ENCODE measurements at regions not wholly inside any gene's neighbourhood (a gene's known extent, or its start where the extent isn't known, plus 50 kb on each side); places are given as distances from the start of the nearest gene placed in this dataset.

DNA sequence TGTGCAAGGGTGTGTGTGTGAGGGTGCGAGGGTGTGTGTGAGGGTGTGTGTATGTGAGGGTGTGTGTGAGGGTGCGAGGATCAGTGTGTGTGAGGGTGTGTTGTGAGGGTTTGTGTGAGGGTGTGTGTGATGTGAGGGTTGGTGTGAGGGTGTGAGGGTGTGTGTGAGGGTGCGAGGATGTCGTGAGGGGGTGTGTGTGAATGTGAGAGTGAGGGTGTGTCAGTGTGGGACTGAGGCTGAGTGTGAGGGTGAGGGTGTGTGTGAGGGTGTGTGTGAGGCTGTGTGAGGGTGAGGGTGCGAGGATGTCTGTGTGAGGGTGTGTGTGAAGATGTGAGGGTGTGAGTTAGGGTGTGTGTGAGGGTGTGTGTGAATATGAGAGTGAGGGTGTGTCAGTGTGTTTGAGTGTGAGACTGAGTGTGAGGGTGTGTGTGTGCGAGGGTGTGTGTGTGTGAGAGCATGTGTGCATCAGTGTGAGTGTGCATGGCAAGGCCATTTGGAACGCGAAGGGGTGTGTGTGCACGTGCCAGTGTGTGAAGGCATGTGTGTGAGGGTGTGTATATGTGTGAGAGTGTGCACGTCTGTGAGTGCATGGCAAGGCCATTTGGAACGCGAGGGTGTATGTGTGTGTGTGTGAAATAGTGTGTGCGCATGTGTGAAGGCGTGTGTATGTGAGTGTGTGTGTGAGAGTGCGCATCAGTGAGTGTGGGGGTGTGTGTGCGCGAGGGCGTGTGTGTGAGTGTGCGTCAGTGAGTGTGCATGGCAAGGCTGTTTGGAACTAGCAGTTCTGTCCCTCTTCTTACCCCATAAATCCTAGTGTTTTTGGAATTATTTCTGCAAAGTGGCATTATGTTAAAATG, 69.8 kb downstream of the RGS12 start:
- no peak for TF ChIP-seq RAD21 (conservative IDR thresholded peaks at IDR 0.05)
- TF ChIP-seq, protein P1, sequence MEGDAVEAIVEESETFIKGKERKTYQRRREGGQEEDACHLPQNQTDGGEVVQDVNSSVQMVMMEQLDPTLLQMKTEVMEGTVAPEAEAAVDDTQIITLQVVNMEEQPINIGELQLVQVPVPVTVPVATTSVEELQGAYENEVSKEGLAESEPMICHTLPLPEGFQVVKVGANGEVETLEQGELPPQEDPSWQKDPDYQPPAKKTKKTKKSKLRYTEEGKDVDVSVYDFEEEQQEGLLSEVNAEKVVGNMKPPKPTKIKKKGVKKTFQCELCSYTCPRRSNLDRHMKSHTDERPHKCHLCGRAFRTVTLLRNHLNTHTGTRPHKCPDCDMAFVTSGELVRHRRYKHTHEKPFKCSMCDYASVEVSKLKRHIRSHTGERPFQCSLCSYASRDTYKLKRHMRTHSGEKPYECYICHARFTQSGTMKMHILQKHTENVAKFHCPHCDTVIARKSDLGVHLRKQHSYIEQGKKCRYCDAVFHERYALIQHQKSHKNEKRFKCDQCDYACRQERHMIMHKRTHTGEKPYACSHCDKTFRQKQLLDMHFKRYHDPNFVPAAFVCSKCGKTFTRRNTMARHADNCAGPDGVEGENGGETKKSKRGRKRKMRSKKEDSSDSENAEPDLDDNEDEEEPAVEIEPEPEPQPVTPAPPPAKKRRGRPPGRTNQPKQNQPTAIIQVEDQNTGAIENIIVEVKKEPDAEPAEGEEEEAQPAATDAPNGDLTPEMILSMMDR (IDR thresholded peaks at IDR 0.05; ENCODE audit: poor library complexity, severe bottlenecking): no peak
- no peak for TF ChIP-seq EP300 (conservative IDR thresholded peaks at IDR 0.05; ENCODE audit: poor library complexity, severe bottlenecking)
- TF ChIP-seq POLR2AphosphoS5 (IDR thresholded peaks at IDR 0.05): no peak
- TF ChIP-seq, protein P2, sequence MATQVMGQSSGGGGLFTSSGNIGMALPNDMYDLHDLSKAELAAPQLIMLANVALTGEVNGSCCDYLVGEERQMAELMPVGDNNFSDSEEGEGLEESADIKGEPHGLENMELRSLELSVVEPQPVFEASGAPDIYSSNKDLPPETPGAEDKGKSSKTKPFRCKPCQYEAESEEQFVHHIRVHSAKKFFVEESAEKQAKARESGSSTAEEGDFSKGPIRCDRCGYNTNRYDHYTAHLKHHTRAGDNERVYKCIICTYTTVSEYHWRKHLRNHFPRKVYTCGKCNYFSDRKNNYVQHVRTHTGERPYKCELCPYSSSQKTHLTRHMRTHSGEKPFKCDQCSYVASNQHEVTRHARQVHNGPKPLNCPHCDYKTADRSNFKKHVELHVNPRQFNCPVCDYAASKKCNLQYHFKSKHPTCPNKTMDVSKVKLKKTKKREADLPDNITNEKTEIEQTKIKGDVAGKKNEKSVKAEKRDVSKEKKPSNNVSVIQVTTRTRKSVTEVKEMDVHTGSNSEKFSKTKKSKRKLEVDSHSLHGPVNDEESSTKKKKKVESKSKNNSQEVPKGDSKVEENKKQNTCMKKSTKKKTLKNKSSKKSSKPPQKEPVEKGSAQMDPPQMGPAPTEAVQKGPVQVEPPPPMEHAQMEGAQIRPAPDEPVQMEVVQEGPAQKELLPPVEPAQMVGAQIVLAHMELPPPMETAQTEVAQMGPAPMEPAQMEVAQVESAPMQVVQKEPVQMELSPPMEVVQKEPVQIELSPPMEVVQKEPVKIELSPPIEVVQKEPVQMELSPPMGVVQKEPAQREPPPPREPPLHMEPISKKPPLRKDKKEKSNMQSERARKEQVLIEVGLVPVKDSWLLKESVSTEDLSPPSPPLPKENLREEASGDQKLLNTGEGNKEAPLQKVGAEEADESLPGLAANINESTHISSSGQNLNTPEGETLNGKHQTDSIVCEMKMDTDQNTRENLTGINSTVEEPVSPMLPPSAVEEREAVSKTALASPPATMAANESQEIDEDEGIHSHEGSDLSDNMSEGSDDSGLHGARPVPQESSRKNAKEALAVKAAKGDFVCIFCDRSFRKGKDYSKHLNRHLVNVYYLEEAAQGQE (IDR thresholded peaks at IDR 0.05; ENCODE audit: borderline replicate concordance): no peak
- TF ChIP-seq EZH2 (IDR thresholded peaks at IDR 0.05; ENCODE audit: borderline replicate concordance, insufficient read depth, low read length, poor library complexity, severe bottlenecking): no peak

Data from neural cell (in vitro differentiated cells).